HL-60 (cell line): ENCODE measurements at regions not wholly inside any gene's neighbourhood (a gene's known extent, or its start where the extent isn't known, plus 50 kb on each side); places are given as distances from the start of the nearest gene placed in this dataset.
"Not testable (repeated sequence)": the region's sequence is repeated elsewhere in the genome, so short reads cannot be mapped to it uniquely, and the experiment has no call there.

ENCODE experiments used
- DNase-seq, 2 experiments: peaks; one replicate each; pipeline ENCODE4 v3.0.0-alpha.2; 2010 to 2020; ENCODE audit warnings: low read depth in 1 of 2, low spot score in 1 of 2
- H3K27ac ChIP-seq: fragments of 250-450 bp; sonication (Bioruptor Pico); replicated peaks from 2 replicates; pipeline ENCODE4 v1.5.1; 2020; ENCODE audit warnings: mild to moderate bottlenecking, moderate library complexity
- H3K27me3 ChIP-seq: fragments of 250-450 bp; sonication (Bioruptor Pico); 2 replicates; pipeline ENCODE4 v1.5.1; 2021; ENCODE audit warnings: mild to moderate bottlenecking, moderate library complexity; ENCODE audit not compliant: insufficient read depth, poor library complexity, severe bottlenecking
- H3K4me3 ChIP-seq: replicated peaks from 2 replicates; pipeline ENCODE4 v1.5.1; 2011; ENCODE audit warnings: mild to moderate bottlenecking, control low read depth, low read length; ENCODE audit not compliant: insufficient read depth
- GABPA ChIP-seq: IDR thresholded peaks from 2 replicates; pipeline ENCODE4 v1.6.1; 2012; ENCODE audit warnings: low read depth
- POLR2AphosphoS5 ChIP-seq: IDR thresholded peaks from 2 replicates; pipeline ENCODE4 v1.6.1; 2012; ENCODE audit warnings: low read depth
- SPI1 ChIP-seq: IDR thresholded peaks from 2 replicates; pipeline ENCODE4 v1.6.1; 2012; ENCODE audit warnings: low read depth, mild to moderate bottlenecking, borderline replicate concordance
- TF ChIP-seq, protein P1 (sequence below): IDR thresholded peaks from 2 replicates; pipeline ENCODE4 v1.6.1; 2012; ENCODE audit warnings: low read depth; ENCODE audit not compliant: insufficient replicate concordance
- TF ChIP-seq, protein P2 (sequence below): IDR thresholded peaks from one replicate; pipeline ENCODE4 v1.5.1; 2011; ENCODE audit warnings: low read length, control low read depth, inconsistent platforms; ENCODE audit not compliant: insufficient read depth

DNA sequence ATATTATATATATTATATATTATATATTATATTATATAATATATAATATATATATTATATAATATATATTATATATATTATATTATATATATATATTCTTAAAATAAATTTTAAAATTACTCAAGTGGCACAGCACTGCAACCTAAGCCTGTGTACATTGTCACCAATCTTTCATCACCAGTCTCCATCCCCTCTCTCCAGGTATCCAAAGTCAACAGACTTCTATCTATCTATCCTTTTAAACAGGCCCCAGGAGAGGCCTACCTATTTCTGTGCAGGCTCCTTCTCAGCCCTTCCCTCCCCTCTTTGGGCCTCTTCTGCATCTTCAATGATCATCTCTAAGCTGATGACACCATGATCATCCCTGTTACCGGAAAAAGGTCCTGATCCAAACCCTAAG lies 111.7 kb downstream of the RHOU start:
- no peak overlapping the region for H3K4me3 ChIP-seq
- no peaks in the 10 kb centered on the region for H3K27me3 ChIP-seq
- TF ChIP-seq, protein P1, sequence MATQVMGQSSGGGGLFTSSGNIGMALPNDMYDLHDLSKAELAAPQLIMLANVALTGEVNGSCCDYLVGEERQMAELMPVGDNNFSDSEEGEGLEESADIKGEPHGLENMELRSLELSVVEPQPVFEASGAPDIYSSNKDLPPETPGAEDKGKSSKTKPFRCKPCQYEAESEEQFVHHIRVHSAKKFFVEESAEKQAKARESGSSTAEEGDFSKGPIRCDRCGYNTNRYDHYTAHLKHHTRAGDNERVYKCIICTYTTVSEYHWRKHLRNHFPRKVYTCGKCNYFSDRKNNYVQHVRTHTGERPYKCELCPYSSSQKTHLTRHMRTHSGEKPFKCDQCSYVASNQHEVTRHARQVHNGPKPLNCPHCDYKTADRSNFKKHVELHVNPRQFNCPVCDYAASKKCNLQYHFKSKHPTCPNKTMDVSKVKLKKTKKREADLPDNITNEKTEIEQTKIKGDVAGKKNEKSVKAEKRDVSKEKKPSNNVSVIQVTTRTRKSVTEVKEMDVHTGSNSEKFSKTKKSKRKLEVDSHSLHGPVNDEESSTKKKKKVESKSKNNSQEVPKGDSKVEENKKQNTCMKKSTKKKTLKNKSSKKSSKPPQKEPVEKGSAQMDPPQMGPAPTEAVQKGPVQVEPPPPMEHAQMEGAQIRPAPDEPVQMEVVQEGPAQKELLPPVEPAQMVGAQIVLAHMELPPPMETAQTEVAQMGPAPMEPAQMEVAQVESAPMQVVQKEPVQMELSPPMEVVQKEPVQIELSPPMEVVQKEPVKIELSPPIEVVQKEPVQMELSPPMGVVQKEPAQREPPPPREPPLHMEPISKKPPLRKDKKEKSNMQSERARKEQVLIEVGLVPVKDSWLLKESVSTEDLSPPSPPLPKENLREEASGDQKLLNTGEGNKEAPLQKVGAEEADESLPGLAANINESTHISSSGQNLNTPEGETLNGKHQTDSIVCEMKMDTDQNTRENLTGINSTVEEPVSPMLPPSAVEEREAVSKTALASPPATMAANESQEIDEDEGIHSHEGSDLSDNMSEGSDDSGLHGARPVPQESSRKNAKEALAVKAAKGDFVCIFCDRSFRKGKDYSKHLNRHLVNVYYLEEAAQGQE: no peak
- TF ChIP-seq SPI1 (no peak), GABPA (no peak), POLR2AphosphoS5 (no peak)
- TF ChIP-seq, protein P2, sequence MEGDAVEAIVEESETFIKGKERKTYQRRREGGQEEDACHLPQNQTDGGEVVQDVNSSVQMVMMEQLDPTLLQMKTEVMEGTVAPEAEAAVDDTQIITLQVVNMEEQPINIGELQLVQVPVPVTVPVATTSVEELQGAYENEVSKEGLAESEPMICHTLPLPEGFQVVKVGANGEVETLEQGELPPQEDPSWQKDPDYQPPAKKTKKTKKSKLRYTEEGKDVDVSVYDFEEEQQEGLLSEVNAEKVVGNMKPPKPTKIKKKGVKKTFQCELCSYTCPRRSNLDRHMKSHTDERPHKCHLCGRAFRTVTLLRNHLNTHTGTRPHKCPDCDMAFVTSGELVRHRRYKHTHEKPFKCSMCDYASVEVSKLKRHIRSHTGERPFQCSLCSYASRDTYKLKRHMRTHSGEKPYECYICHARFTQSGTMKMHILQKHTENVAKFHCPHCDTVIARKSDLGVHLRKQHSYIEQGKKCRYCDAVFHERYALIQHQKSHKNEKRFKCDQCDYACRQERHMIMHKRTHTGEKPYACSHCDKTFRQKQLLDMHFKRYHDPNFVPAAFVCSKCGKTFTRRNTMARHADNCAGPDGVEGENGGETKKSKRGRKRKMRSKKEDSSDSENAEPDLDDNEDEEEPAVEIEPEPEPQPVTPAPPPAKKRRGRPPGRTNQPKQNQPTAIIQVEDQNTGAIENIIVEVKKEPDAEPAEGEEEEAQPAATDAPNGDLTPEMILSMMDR: no peak
- DNase-seq: no peak
- no peak overlapping the region for H3K27ac ChIP-seq

DNA sequence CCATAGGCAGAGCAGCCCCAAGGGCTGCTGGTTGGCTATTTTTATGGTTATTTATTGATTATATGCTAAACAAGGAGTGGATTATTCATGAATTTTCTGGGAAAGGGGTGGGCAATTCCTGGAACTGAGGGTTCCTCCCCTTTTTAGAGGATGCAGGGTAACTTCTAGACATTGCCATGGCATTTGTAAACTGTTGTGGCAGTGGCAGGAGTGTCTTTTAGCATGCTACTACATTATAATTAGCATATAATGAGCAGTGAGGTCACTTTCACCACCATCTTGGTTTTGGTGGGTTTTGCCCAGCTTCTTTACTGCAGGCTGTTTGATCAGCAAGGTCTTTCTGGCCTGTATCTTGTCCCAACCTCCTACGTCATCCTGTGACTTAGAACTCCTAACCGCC lies 112.2 kb downstream of the RHOU start:
- not testable (repeated sequence) for DNase-seq, H3K4me3 ChIP-seq, H3K27me3 ChIP-seq, H3K27ac ChIP-seq

DNA sequence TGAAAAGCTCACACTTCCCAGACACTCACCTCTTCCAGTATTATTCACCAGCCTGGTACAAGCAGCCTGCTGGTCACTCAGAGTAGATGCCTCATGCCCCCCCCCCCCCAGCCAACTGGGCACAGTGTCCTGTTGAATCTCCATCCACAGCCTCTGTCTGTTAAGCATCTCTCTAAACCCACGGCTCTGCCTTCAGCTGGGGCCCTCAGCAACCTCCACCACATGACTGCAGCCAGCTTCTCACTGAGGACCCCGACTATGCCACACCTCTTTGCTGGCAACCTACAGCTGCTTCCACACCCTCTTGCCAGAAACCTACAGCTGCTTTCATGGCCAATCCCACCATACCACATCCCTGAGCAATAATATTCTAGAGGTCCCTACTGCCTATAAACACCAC lies 113.1 kb downstream of the RHOU start:
- DNase-seq: no peak
- Histone ChIP-seq H3K27me3 (no peaks in the 10 kb centered on the region), H3K4me3 (no peak overlapping the region), H3K27ac (no peak overlapping the region)
- TF ChIP-seq GABPA (no peak), SPI1 (no peak), POLR2AphosphoS5 (no peak)
- TF ChIP-seq, protein P1: no peak
- TF ChIP-seq, protein P2: no peak

DNA sequence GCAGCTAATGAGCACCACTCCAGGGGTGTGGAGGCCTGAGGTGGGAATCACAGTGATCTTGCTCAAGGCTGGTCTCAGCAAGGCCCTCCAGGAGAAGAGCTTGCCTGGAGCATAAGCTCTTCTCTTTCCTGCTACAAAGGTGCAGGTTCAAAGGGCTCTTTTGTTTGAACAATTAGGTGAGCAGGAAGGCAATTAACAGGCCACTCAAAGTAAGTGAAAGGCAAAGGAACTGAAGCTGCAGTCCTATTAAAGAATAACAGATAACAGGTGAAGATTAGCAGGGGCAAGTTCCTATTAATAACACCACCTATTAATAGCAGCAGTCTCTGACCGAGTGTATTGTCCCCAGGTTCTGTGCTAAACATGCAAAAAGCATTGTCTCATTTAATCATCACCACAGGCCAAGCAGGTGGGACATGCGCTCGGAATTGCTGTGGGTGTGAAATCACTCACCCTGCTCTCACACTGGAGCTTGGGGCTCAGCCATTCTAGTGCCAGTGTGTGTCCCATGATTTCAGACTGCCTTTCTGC lies 113.8 kb downstream of the RHOU start:
- Histone ChIP-seq H3K4me3 (no peak overlapping the region), H3K27ac (no peak overlapping the region), H3K27me3 (no peaks in the 10 kb centered on the region)
- TF ChIP-seq, protein P1: no peak
- no peak for TF ChIP-seq GABPA
- no peak for TF ChIP-seq SPI1
- no peak for DNase-seq
